SK-MEL-5 (cell line): ENCODE measurements at regions not wholly inside any gene's neighbourhood (a gene's known extent, or its start where the extent isn't known, plus 50 kb on each side); places are given as distances from the start of the nearest gene placed in this dataset.
A peak's percentile ranks its signal among the peaks of the same experiment; 100 is the strongest.

Experiments
- DNase-seq: peaks from one replicate; pipeline ENCODE4 v3.0.0-alpha.2; 2016; ENCODE audit warnings: low read depth, low spot score
- in situ Hi-C: cut with HindIII; loops from 2 replicates; pipeline ENCODE4 v1.10.0; 2016; ENCODE audit warnings: low sequenced_read_pairs, high pct_unique_total_duplicates, low pct_unique_long_range_greater_than_20kb

GRCh38 chr5:173532689-173533250 is 83.7 kb downstream of the BOD1 start:
- in situ Hi-C loops = no loop called here
- no peak for DNase-seq

GRCh38 chr5:173531863-173532262 is 84.6 kb downstream of the BOD1 start:
- in situ Hi-C loops = no loop called here
- DNase-seq = no peak

GRCh38 chr5:173530547-173530946 is 85.9 kb downstream of the BOD1 start:
- in situ Hi-C loops = no loop called here
- DNase-seq = peak; percentile 48

- in situ Hi-C loops = no loop called here
- peak; percentile 72 for DNase-seq
These were observed 86.6 kb downstream of the BOD1 start for GRCh38 chr5:173529861-173530260.

GRCh38 chr5:173527671-173528070 is 88.8 kb downstream of the BOD1 start:
- in situ Hi-C loops = no loop called here
- DNase-seq = no peak

- DNase-seq = no peak
- in situ Hi-C loops = no loop called here
These were observed 92.3 kb downstream of the BOD1 start for GRCh38 chr5:173524136-173524535.

- DNase-seq = no peak
- in situ Hi-C loops = no loop called here
These were observed 93.1 kb downstream of the BOD1 start for GRCh38 chr5:173523388-173523787.

GRCh38 chr5:173522518-173522917 is 93.9 kb downstream of the BOD1 start:
- no peak for DNase-seq
- in situ Hi-C loops = no loop called here

GRCh38 chr5:173518856-173519255 is 97.6 kb downstream of the BOD1 start:
- no peak for DNase-seq
- in situ Hi-C loops = no loop called here

- DNase-seq = no peak
- in situ Hi-C loops = no loop called here
These were observed 98.8 kb downstream of the BOD1 start for GRCh38 chr5:173517648-173518047.

- in situ Hi-C loops = no loop called here
- no peak for DNase-seq
These were observed 100.9 kb downstream of the BOD1 start for GRCh38 chr5:173515526-173515925.

GRCh38 chr5:173514661-173515060 is 101.8 kb downstream of the BOD1 start:
- in situ Hi-C loops = no loop called here
- DNase-seq = no peak

GRCh38 chr5:173513521-173513991 is 102.9 kb downstream of the BOD1 start:
- in situ Hi-C loops = no loop called here
- DNase-seq = no peak

GRCh38 chr5:173512637-173513435 is 103.6 kb downstream of the BOD1 start:
- in situ Hi-C loops = no loop called here
- no peak for DNase-seq

- in situ Hi-C loops = no loop called here
- no peak for DNase-seq
These were observed 107.4 kb downstream of the BOD1 start for GRCh38 chr5:173509060-173509459.

- DNase-seq = no peak
- in situ Hi-C loops = no loop called here
These were observed 109.3 kb downstream of the BOD1 start for GRCh38 chr5:173507171-173507570.

GRCh38 chr5:173505634-173506033 is 110.8 kb downstream of the BOD1 start:
- in situ Hi-C loops = no loop called here
- no peak for DNase-seq

- DNase-seq = no peak
- in situ Hi-C loops = no loop called here
These were observed 114.5 kb downstream of the BOD1 start for GRCh38 chr5:173501922-173502321.

- DNase-seq = no peak
- in situ Hi-C loops = no loop called here
These were observed 115.2 kb downstream of the BOD1 start for GRCh38 chr5:173501271-173501670.
